ENCODE measurements at regions not wholly inside any gene's neighbourhood (a gene's known extent, or its start where the extent isn't known, plus 50 kb on each side); places are given as distances from the start of the nearest gene placed in this dataset.
A peak's percentile ranks its signal among the peaks of the same experiment; 100 is the strongest.

GRCh38 chr15:60116456-60117089 is 112.5 kb downstream of the FOXB1 start:
- no peak overlapping the region for H3K4me3 Mint-ChIP-seq
- H3K27me3 Mint-ChIP-seq: peaks cover 15% of the 10 kb centered on the region
- H3K27ac Mint-ChIP-seq: no peak overlapping the region
- CTCF ChIA-PET: interaction anchor here (1.4 kb wide), 1 partner anchor 11 kb away, joined by 4 read pairs; no protein-coding TSS in a partner anchor
- H3K4me1 Mint-ChIP-seq: peaks cover 16% of the 10 kb centered on the region
- H3K9me3 Mint-ChIP-seq: no peaks in the 10 kb centered on the region
- DNase-seq: no peak
- no peaks in the 10 kb centered on the region for H3K36me3 Mint-ChIP-seq

DNA sequence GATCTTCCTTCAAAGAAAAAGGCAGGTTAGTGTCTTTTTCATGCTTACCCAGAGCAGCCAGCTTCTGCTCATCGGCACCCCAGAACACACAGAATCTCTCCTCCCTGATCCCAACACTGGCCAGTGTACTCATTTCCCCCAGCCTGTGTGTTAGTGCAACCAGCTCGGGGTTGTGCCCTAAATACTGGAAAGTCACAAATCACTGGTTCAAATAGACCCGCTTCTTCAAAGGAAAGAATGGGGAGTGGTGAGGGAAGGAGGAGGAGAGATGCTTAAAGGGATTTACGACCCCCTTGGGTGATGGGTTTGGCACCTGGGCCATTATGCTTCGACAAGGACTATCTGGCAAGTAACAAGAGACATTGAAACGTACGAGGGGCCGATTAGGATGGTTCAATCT is 114.0 kb downstream of the FOXB1 start:
- Mint-ChIP-seq H3K4me1 (peaks cover 18% of the 10 kb centered on the region), H3K36me3 (no peaks in the 10 kb centered on the region), H3K27me3 (peaks cover 11% of the 10 kb centered on the region), H3K4me3 (no peak overlapping the region), H3K27ac (no peak overlapping the region), H3K9me3 (no peaks in the 10 kb centered on the region)
- DNase-seq: no peak
- CTCF ChIA-PET: no interaction called here

DNA sequence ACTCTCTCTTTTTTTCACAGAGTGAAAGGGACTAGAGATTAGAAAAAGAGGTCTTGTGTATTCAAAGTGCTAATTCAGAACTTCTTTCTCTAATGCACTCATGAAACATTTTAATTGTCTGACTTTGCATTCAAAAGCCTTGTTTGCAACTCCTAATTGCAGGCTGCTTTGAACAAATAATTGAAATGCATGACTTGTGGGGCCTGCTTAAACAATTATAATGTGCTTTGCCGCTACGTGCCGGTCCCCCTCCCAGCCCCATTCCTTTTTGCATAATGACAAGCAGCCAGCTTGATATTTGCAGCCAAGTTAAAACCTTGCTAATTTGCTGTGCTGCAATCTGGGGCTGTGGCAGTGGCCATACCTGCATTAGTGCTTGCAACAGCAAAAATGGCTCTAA is 114.5 kb downstream of the FOXB1 start:
- H3K4me1 Mint-ChIP-seq: peaks cover 18% of the 10 kb centered on the region

GRCh38 chr15:60119101-60119500 is 115.0 kb downstream of the FOXB1 start:
- H3K27ac Mint-ChIP-seq: no peak overlapping the region
- CTCF ChIA-PET: no interaction called here

More for the DNA sequence above, 114.5 kb downstream of the FOXB1 start:
- no peak overlapping the region for H3K27ac Mint-ChIP-seq
- H3K9me3 Mint-ChIP-seq: no peaks in the 10 kb centered on the region
- peaks cover 11% of the 10 kb centered on the region for H3K27me3 Mint-ChIP-seq
- no peak for DNase-seq
- CTCF ChIA-PET: no interaction called here
- H3K4me3 Mint-ChIP-seq: no peak overlapping the region
- no peaks in the 10 kb centered on the region for H3K36me3 Mint-ChIP-seq

DNA sequence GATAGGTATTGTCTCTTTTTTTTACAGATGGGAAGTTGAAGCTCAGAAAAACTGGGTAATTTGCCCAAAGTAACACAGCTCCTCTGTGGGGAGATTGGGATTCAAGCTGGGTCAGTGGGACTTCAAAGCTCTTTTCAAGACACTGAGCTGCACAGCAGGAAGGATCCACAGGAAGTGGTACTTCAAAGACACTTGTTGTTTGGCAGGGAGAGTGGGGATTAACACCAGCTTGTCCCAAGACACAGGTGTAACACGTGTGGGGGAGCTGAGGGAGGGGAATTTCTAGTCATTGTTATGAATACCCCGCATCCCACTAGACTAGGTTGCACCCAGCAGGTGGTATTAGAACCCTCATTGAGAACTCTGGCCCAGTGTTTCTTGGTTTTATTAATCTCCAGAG is 116.0 kb downstream of the FOXB1 start:
- Mint-ChIP-seq H3K36me3 (no peaks in the 10 kb centered on the region), H3K9me3 (no peaks in the 10 kb centered on the region), H3K4me3 (no peak overlapping the region), H3K27me3 (peaks cover 11% of the 10 kb centered on the region), H3K4me1 (peaks cover 30% of the 10 kb centered on the region), H3K27ac (no peak overlapping the region)
- CTCF ChIA-PET: interaction anchor here (0.9 to 1.1 kb wide), 2 partner anchors 23 to 368 kb away, joined by 3 read pairs; no protein-coding TSS in a partner anchor
- DNase-seq: no peak

More at GRCh38 chr15:60119101-60119500, 115.0 kb downstream of the FOXB1 start:
- Mint-ChIP-seq H3K9me3 (no peaks in the 10 kb centered on the region), H3K36me3 (no peaks in the 10 kb centered on the region), H3K27me3 (peaks cover 11% of the 10 kb centered on the region), H3K4me3 (no peak overlapping the region), H3K4me1 (peaks cover 20% of the 10 kb centered on the region)
- no peak for DNase-seq

DNA sequence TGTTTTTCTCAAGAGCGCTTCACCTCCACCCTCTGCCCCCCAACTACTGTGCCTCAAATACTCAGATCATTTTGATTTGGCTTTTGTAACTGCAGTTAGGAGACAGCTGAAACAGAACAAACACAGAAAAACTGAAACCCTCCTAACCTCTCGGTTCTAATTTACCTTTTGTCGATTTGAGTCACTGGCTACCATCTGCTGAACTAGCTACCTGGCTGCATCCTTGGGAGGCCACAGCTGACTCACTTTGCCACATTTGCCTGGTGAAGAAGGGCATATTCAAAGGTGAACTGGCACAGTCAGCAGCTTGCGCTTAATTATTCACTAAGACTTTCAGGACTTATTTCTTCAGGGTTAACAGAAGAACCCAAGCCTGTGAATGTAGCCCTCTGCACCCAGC is 117.7 kb downstream of the FOXB1 start:
- H3K9me3 Mint-ChIP-seq: no peaks in the 10 kb centered on the region
- H3K27me3 Mint-ChIP-seq: peaks cover 4% of the 10 kb centered on the region
- H3K27ac Mint-ChIP-seq: no peak overlapping the region
- H3K4me1 Mint-ChIP-seq: peaks cover 47% of the 10 kb centered on the region
- DNase-seq: no peak
- no peaks in the 10 kb centered on the region for H3K36me3 Mint-ChIP-seq
- H3K4me3 Mint-ChIP-seq: no peak overlapping the region
- CTCF ChIA-PET: no interaction called here

DNA sequence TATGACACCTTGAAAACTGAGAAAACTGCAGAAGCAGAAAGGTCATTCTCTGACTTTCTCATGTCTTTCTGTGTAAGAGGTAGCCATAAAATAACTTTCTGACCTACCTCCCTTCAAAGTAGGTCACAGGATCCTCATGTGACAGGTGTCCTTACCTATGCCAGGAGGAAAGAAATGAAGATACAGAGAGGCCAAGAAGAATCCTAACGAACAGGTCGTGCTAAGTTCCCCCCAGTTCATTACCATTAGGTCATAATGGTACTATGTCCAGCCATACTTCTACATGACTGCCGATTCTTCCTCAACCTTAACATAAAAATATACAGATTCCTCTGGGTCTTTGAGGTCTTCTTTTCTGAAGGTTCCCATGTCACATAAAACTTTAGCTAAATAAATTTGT is 118.6 kb downstream of the FOXB1 start:
- Mint-ChIP-seq H3K27me3 (peaks cover 4% of the 10 kb centered on the region), H3K9me3 (no peaks in the 10 kb centered on the region), H3K36me3 (no peaks in the 10 kb centered on the region), H3K27ac (no peak overlapping the region), H3K4me1 (peaks cover 56% of the 10 kb centered on the region), H3K4me3 (no peak overlapping the region)
- DNase-seq: no peak
- CTCF ChIA-PET: no interaction called here

GRCh38 chr15:60124460-60125070 is 120.5 kb downstream of the FOXB1 start:
- CTCF ChIA-PET: no interaction called here
- no peak for DNase-seq
- no peak overlapping the region for H3K4me3 Mint-ChIP-seq
- H3K27ac Mint-ChIP-seq: no peak overlapping the region
- H3K4me1 Mint-ChIP-seq: peaks cover 71% of the 10 kb centered on the region
- H3K36me3 Mint-ChIP-seq: no peaks in the 10 kb centered on the region
- H3K27me3 Mint-ChIP-seq: no peaks in the 10 kb centered on the region
- H3K9me3 Mint-ChIP-seq: no peaks in the 10 kb centered on the region

- DNase-seq: no peak
- H3K27ac Mint-ChIP-seq: peak overlapping the region; percentile 45
- CTCF ChIA-PET: interaction anchor here (0.6 kb wide), 1 partner anchor 469 kb away, joined by 3 read pairs; no protein-coding TSS in a partner anchor
- H3K4me1 Mint-ChIP-seq: peaks cover 65% of the 10 kb centered on the region
- H3K36me3 Mint-ChIP-seq: no peaks in the 10 kb centered on the region
- H3K27me3 Mint-ChIP-seq: no peaks in the 10 kb centered on the region
- H3K4me3 Mint-ChIP-seq: no peak overlapping the region
- H3K9me3 Mint-ChIP-seq: no peaks in the 10 kb centered on the region
Observed at GRCh38 chr15:60125334-60125733, 121.2 kb downstream of the FOXB1 start.

GRCh38 chr15:60126200-60126599 is 122.1 kb downstream of the FOXB1 start:
- peaks cover 61% of the 10 kb centered on the region for H3K4me1 Mint-ChIP-seq
- H3K4me3 Mint-ChIP-seq: peak overlapping the region; percentile 78
- peak overlapping the region; percentile 80 for H3K27ac Mint-ChIP-seq
- no peak for DNase-seq
- CTCF ChIA-PET: interaction anchor here (0.6 to 2.5 kb wide), 2 partner anchors 122 to 468 kb away, joined by 3 to 13 read pairs; partner anchors contain the start of gene FOXB1
- H3K36me3 Mint-ChIP-seq: no peaks in the 10 kb centered on the region
- no peaks in the 10 kb centered on the region for H3K27me3 Mint-ChIP-seq
- no peaks in the 10 kb centered on the region for H3K9me3 Mint-ChIP-seq

DNA sequence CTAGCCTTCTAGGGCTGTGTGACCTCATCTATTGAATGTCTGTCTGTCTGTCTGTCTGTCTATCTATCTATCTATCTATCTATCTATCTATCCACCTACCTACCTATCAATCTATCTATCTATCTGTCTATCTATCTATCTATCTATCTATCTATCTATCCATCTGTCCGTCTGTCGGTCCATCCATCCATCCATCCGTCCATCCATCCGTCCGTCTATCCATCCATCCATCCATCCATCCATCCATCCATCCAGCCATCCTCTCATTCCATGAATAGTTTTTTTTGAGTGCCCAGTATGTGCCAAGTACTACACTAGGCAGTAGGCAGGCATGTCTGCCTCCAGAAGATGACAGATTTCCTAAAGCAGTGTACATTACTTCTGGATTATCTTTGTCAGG is 122.5 kb downstream of the FOXB1 start:
- no peaks in the 10 kb centered on the region for H3K27me3 Mint-ChIP-seq
- H3K36me3 Mint-ChIP-seq: no peaks in the 10 kb centered on the region
- no peaks in the 10 kb centered on the region for H3K9me3 Mint-ChIP-seq
- peak overlapping the region; percentile 78 for H3K4me3 Mint-ChIP-seq
- CTCF ChIA-PET: interaction anchor here (1.5 to 2.5 kb wide), 2 partner anchors 120 to 122 kb away, joined by 3 to 13 read pairs; partner anchors contain the start of gene FOXB1
- H3K27ac Mint-ChIP-seq: peak overlapping the region; percentile 95
- no peak for DNase-seq
- H3K4me1 Mint-ChIP-seq: peaks cover 61% of the 10 kb centered on the region

DNA sequence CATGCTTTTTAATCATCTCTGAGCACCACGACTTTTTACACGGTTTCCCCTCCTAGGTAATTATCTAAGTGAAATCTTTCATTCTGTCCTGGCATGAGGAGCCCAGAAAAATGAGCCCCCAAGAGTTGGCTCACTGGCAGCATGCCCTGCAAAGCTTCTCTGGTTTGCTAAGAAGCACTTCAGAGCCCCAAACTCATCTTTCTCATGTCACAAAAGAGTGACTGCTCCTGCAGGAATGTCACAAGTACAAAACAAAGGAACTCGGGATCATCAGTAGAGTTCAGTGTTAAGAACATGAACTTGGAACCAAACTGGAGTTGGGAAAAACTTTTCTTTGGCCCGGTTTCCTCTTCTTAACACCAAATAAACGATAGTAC is 123.9 kb downstream of the FOXB1 start:
- CTCF ChIA-PET: interaction anchor here (0.8 to 2.5 kb wide), 5 partner anchors 11 to 210 kb away, joined by 3 to 13 read pairs (median 4); partner anchors contain the start of gene FOXB1
- no peaks in the 10 kb centered on the region for H3K9me3 Mint-ChIP-seq
- no peaks in the 10 kb centered on the region for H3K36me3 Mint-ChIP-seq
- peak overlapping the region; percentile 95 for H3K27ac Mint-ChIP-seq
- peaks cover 59% of the 10 kb centered on the region for H3K4me1 Mint-ChIP-seq
- DNase-seq: no peak
- H3K27me3 Mint-ChIP-seq: peaks cover 10% of the 10 kb centered on the region
- H3K4me3 Mint-ChIP-seq: peak overlapping the region; percentile 78

DNA sequence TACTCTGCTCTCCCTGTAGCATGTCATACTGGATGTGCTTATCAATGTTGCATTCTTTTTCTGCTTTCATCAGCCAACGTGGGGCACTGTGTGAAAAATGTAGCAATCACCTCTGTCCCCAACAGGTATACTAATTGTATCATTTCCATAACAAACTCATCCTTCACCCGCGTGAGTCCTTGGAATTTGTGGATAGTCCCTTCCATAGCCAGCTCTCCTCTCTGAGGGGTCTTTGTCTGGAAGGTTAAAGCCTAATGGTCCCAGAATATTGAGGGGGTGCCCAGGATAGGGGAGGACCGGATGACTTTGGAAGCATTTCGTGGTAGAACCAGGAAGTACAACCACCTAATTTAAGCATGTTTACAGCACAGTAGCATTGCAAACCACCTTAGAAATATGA is 124.6 kb downstream of the FOXB1 start:
- Mint-ChIP-seq H3K4me3 (no peak overlapping the region), H3K4me1 (peaks cover 59% of the 10 kb centered on the region), H3K9me3 (no peaks in the 10 kb centered on the region), H3K36me3 (no peaks in the 10 kb centered on the region), H3K27me3 (peaks cover 15% of the 10 kb centered on the region), H3K27ac (peak overlapping the region; percentile 74)
- no peak for DNase-seq
- CTCF ChIA-PET: interaction anchor here (0.9 kb wide), 1 partner anchor 211 kb away, joined by 3 read pairs; no protein-coding TSS in a partner anchor

GRCh38 chr15:60130398-60130797 is 126.3 kb downstream of the FOXB1 start:
- CTCF ChIA-PET: no interaction called here
- Mint-ChIP-seq H3K27ac (no peak overlapping the region), H3K9me3 (no peaks in the 10 kb centered on the region), H3K27me3 (peaks cover 28% of the 10 kb centered on the region), H3K4me1 (peaks cover 44% of the 10 kb centered on the region), H3K36me3 (no peaks in the 10 kb centered on the region), H3K4me3 (no peak overlapping the region)
- no peak for DNase-seq

DNA sequence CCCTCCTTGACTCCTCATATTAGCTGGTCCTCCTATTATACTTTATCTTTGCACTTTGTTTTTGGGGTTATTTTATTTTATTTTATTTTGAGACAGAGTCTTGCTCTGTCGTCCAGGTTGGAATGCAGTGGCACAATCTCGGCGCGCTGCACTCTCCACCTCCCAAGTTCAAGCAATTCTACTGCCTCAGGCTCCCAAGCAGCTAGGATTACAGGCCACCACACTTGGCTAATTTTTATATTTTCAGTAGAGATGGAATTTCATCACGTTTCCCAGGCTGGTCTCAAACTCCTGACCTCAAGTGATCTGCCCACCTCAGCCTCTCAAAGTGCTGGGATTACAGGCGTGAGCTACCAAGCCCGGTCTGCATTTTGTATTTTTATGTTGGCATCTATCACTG is 126.7 kb downstream of the FOXB1 start:
- CTCF ChIA-PET: no interaction called here
- Mint-ChIP-seq H3K27ac (no peak overlapping the region), H3K36me3 (no peaks in the 10 kb centered on the region), H3K9me3 (no peaks in the 10 kb centered on the region), H3K4me1 (peaks cover 40% of the 10 kb centered on the region), H3K27me3 (peaks cover 30% of the 10 kb centered on the region), H3K4me3 (no peak overlapping the region)
- no peak for DNase-seq

Data from activated naive CD4-positive, alpha-beta T cell treated with anti-CD3 and anti-CD28 coated beads, Interleukin-2, amount 10 ng/mL, durations not matched to agents 7 days and 5 days (primary cell).